ENCODE measurements at regions not wholly inside any gene's neighbourhood (a gene's known extent, or its start where the extent isn't known, plus 50 kb on each side); places are given as distances from the start of the nearest gene placed in this dataset.

GRCh38 chr4:184526228-184526627 is 51.9 kb upstream of the IRF2 start:
- Histone ChIP-seq H3K4me1 (ENCODE audit: control insufficient read depth in 4 of 4, insufficient read depth in 4 of 4, low read length in 3 of 4) (no peaks in the 10 kb centered on the region), H3K4me3 (ENCODE audit: low read depth in 1 of 3, low read length in 3 of 3) (peak overlapping the region in 1 of 3 donors; percentile 18)

More at GRCh38 chr4:184526228-184526627, 51.9 kb upstream of the IRF2 start:
- H3K9ac ChIP-seq (ENCODE audit: low read depth in 1 of 2, low read length in 2 of 2): no peak overlapping the region
- H3K9me3 ChIP-seq (ENCODE audit: control insufficient read depth in 4 of 4, low read length in 3 of 4): peaks cover 0 to 17% (median 0%) of the 10 kb centered on the region in 4 donors
- 92% methylated on average over 2 of the region's 2 CpGs for whole genome bisulfite sequencing
- H3K36me3 ChIP-seq (ENCODE audit: control insufficient read depth in 4 of 4, insufficient read depth in 3 of 4, low read depth in 1 of 4, low read length in 3 of 4): no peaks in the 10 kb centered on the region
- H3K27ac ChIP-seq (ENCODE audit: low read depth in 1 of 2, low read length in 2 of 2): no peak overlapping the region
- TF ChIP-seq HNF4A (conservative IDR thresholded peaks at IDR 0.05): no peak
- TF ChIP-seq REST (IDR thresholded peaks at IDR 0.05): no peak
- no peak for TF ChIP-seq MAX (IDR thresholded peaks at IDR 0.05)
- TF ChIP-seq SP1 (IDR thresholded peaks at IDR 0.05): no peak
- TF ChIP-seq YY1 (IDR thresholded peaks at IDR 0.05): no peak
- no peak for TF ChIP-seq NR2F2 (IDR thresholded peaks at IDR 0.05)
- no peak for TF ChIP-seq FOXA2 (IDR thresholded peaks at IDR 0.05)
- TF ChIP-seq HNF4G (IDR thresholded peaks at IDR 0.05): no peak
- no peak for TF ChIP-seq TAF1 (conservative IDR thresholded peaks at IDR 0.05)
- TF ChIP-seq FOXA1 (IDR thresholded peaks at IDR 0.05): no peak
- TF ChIP-seq GABPA (IDR thresholded peaks at IDR 0.05 in 1 of 2, conservative IDR thresholded peaks at IDR 0.05 in 1 of 2): no peak
- TF ChIP-seq ATF3 (IDR thresholded peaks at IDR 0.05): no peak
- no peak for TF ChIP-seq RXRA (IDR thresholded peaks at IDR 0.05)
- TF ChIP-seq JUND (IDR thresholded peaks at IDR 0.05): no peak
- no peak for TF ChIP-seq ZBTB33 (IDR thresholded peaks at IDR 0.05)
- no peak for TF ChIP-seq RAD21 (IDR thresholded peaks at IDR 0.05)
- TF ChIP-seq CTCF (IDR thresholded peaks at IDR 0.05; ENCODE audit: low read depth, low read length, missing input control): no peak
- H3K27me3 ChIP-seq (ENCODE audit: control insufficient read depth in 4 of 4, insufficient read depth in 4 of 4, low read length in 3 of 4): no peaks in the 10 kb centered on the region
- no peak for DNase-seq (ENCODE audit: low spot score)

All from liver (tissue), 8 donors.